Astrocyte (in vitro differentiated cells and primary cell): ENCODE measurements at regions not wholly inside any gene's neighbourhood (a gene's known extent, or its start where the extent isn't known, plus 50 kb on each side); places are given as distances from the start of the nearest gene placed in this dataset.

Experiments
- EZH2 ChIP-seq: IDR thresholded peaks from 2 replicates; pipeline ENCODE4 v1.6.1; 2012; ENCODE audit warnings: mild to moderate bottlenecking, low read length, inconsistent platforms; ENCODE audit not compliant: insufficient read depth
- TF ChIP-seq, protein P1 (sequence below): IDR thresholded peaks from 2 replicates; pipeline ENCODE4 v1.5.1; 2011; ENCODE audit warnings: low read depth, mild to moderate bottlenecking, inconsistent platforms, low read length, moderate library complexity; ENCODE audit not compliant: insufficient read depth

DNA sequence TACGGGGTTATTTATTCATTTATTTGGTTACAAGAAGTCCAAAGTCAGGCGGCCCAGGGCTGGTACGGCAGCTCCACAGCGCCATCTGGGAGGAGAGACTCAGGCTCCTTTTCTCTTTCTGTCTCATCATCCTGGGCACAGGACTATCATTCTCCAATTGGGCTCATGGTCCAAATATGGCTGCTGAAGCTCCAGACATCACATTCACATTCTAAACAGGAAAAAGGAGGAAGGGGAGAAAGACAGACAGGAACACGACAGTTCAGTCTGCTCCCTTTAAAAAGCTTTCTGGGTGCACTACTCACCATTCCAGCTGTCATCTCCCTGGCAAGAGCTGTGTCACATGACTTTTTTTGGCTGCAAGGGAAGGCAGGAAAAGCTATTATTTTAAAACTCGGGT, 74.4 kb upstream of the PDZD8 start:
- TF ChIP-seq, protein P1, sequence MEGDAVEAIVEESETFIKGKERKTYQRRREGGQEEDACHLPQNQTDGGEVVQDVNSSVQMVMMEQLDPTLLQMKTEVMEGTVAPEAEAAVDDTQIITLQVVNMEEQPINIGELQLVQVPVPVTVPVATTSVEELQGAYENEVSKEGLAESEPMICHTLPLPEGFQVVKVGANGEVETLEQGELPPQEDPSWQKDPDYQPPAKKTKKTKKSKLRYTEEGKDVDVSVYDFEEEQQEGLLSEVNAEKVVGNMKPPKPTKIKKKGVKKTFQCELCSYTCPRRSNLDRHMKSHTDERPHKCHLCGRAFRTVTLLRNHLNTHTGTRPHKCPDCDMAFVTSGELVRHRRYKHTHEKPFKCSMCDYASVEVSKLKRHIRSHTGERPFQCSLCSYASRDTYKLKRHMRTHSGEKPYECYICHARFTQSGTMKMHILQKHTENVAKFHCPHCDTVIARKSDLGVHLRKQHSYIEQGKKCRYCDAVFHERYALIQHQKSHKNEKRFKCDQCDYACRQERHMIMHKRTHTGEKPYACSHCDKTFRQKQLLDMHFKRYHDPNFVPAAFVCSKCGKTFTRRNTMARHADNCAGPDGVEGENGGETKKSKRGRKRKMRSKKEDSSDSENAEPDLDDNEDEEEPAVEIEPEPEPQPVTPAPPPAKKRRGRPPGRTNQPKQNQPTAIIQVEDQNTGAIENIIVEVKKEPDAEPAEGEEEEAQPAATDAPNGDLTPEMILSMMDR: no peak
- TF ChIP-seq EZH2: no peak
